ENCODE measurements at regions not wholly inside any gene's neighbourhood (a gene's known extent, or its start where the extent isn't known, plus 50 kb on each side); places are given as distances from the start of the nearest gene placed in this dataset.

DNA sequence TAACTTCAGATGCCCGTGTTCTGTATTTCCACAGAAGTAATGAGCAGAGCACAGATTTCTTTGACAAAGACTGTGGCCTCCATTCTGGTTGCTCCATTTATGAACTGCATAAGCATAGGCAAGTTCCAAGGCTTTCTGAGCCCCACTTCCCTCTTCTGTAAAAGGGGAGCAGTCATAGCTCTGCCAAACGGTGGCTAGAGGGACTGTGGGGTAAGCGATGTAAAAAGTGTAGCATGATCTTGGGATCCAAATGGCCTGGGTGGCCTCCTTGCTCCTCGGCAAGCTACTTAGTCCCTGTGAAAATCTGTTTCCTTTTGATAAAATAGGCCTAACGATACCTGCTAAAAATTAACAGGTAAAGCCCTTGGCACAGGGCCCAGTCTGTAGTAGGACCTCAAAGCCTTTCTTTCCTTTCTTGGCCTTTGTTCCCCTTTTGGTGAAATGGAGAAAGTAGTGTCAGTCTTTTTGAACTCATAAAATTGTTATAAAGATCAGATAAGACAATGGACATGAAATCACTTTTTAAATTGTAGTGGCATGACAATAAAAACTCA lies 646.6 kb downstream of the ACTL7B start:
- Histone ChIP-seq H3K36me3 (ENCODE audit: control insufficient read depth in 2 of 2, insufficient read depth in 1 of 2, low read length in 2 of 2) (no peaks in the 10 kb centered on the region), H3K4me3 (ENCODE audit: low read depth, low read length) (no peak overlapping the region), H3K9me3 (ENCODE audit: control insufficient read depth, insufficient read depth, low read depth, low read length) (no peaks in the 10 kb centered on the region), H3K27ac (ENCODE audit: extremely low read depth, low read depth, low read length) (no peak overlapping the region), H3K4me1 (ENCODE audit: control insufficient read depth, insufficient read depth, low read length) (no peaks in the 10 kb centered on the region)
- TF ChIP-seq, protein P1, sequence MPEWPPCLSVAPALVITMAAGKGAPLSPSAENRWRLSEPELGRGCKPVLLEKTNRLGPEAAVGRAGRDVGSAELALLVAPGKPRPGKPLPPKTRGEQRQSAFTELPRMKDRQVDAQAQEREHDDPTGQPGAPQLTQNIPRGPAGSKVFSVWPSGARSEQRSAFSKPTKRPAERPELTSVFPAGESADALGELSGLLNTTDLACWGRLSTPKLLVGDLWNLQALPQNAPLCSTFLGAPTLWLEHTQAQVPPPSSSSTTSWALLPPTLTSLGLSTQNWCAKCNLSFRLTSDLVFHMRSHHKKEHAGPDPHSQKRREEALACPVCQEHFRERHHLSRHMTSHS (tag by site-specific recombination; IDR thresholded peaks at IDR 0.05) = no peak
- TF ChIP-seq, protein P2, sequence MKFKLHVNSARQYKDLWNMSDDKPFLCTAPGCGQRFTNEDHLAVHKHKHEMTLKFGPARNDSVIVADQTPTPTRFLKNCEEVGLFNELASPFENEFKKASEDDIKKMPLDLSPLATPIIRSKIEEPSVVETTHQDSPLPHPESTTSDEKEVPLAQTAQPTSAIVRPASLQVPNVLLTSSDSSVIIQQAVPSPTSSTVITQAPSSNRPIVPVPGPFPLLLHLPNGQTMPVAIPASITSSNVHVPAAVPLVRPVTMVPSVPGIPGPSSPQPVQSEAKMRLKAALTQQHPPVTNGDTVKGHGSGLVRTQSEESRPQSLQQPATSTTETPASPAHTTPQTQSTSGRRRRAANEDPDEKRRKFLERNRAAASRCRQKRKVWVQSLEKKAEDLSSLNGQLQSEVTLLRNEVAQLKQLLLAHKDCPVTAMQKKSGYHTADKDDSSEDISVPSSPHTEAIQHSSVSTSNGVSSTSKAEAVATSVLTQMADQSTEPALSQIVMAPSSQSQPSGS (tag by site-specific recombination; IDR thresholded peaks at IDR 0.05; ENCODE audit: low read depth) = no peak
- TF ChIP-seq ZNF266 (tag by site-specific recombination; IDR thresholded peaks at IDR 0.05; ENCODE audit: low read depth) (no peak), KLF16 (tag by site-specific recombination; IDR thresholded peaks at IDR 0.05) (no peak), KLF7 (tag by site-specific recombination; IDR thresholded peaks at IDR 0.05; ENCODE audit: borderline replicate concordance) (no peak), ZNF658 (tag by site-specific recombination; IDR thresholded peaks at IDR 0.05) (no peak), ZNF830 (tag by site-specific recombination; IDR thresholded peaks at IDR 0.05; ENCODE audit: low read depth) (no peak), ZNF391 (tag by site-specific recombination; IDR thresholded peaks at IDR 0.05; ENCODE audit: borderline replicate concordance, low read depth) (no peak), ZFP3 (tag by site-specific recombination; IDR thresholded peaks at IDR 0.05; ENCODE audit: low read depth) (no peak), ZNF302 (tag by site-specific recombination; IDR thresholded peaks at IDR 0.05; ENCODE audit: low read depth) (no peak), ZNF10 (tag by site-specific recombination; IDR thresholded peaks at IDR 0.05) (no peak), GLI4 (tag by site-specific recombination; IDR thresholded peaks at IDR 0.05) (no peak), MYNN (tag by site-specific recombination; IDR thresholded peaks at IDR 0.05; ENCODE audit: borderline replicate concordance) (no peak), ZNF768 (tag by site-specific recombination; IDR thresholded peaks at IDR 0.05) (no peak), ZNF514 (tag by site-specific recombination; IDR thresholded peaks at IDR 0.05) (no peak), YY1 (tag by site-specific recombination; IDR thresholded peaks at IDR 0.05) (no peak)
- TF ChIP-seq, protein P3, sequence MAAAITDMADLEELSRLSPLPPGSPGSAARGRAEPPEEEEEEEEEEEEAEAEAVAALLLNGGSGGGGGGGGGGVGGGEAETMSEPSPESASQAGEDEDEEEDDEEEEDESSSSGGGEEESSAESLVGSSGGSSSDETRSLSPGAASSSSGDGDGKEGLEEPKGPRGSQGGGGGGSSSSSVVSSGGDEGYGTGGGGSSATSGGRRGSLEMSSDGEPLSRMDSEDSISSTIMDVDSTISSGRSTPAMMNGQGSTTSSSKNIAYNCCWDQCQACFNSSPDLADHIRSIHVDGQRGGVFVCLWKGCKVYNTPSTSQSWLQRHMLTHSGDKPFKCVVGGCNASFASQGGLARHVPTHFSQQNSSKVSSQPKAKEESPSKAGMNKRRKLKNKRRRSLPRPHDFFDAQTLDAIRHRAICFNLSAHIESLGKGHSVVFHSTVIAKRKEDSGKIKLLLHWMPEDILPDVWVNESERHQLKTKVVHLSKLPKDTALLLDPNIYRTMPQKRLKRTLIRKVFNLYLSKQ (tag by site-specific recombination; IDR thresholded peaks at IDR 0.05; ENCODE audit: borderline replicate concordance) = no peak
- CTCF ChIA-PET = interaction anchor here (0.6 to 0.7 kb wide), 2 partner anchors 23 to 963 kb away, joined by 3 read pairs; no protein-coding TSS in a partner anchor
- POLR2A ChIA-PET = no interaction called here

DNA sequence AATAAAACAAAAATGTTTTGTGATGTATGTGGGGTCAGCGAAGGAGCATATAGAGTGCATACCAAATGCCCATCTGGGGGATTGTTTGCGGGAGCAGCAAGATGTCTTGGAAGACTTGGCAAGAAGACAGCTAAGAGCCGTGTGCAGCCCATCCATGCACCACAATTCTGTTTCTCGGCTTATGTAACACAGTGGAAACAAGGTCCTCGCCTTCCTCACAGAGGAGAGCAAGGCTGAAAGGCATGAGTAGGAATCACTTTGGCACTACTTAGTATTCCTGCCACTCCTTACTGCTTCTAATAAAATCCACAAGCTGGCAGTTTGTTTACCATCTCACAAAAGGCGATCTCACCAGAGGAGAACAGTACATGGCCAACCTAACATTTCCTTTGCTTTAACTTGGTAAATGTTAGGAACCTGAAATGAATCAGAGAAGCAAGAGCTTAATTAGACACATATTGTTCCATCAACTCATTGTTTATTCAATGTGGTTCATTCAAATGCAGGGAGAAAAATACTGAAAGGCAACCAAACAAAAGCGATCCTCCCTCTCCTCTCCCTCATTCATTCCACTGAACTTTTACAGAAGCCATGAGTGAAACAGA lies 648.1 kb downstream of the ACTL7B start:
- ChIA-PET CTCF (no interaction called here), POLR2A (no interaction called here)
- H3K27ac ChIP-seq (ENCODE audit: extremely low read depth, low read depth, low read length) = no peak overlapping the region
- no peaks in the 10 kb centered on the region for H3K4me1 ChIP-seq (ENCODE audit: control insufficient read depth, insufficient read depth, low read length)
- no peaks in the 10 kb centered on the region for H3K9me3 ChIP-seq (ENCODE audit: control insufficient read depth, insufficient read depth, low read depth, low read length)
- no peak overlapping the region for H3K4me3 ChIP-seq (ENCODE audit: low read depth, low read length)
- H3K36me3 ChIP-seq (ENCODE audit: control insufficient read depth in 2 of 2, insufficient read depth in 1 of 2, low read length in 2 of 2) = no peaks in the 10 kb centered on the region
- TF ChIP-seq OVOL3 (tag by site-specific recombination; IDR thresholded peaks at IDR 0.05) (no peak), SCRT1 (tag by site-specific recombination; IDR thresholded peaks at IDR 0.05; ENCODE audit: borderline replicate concordance) (no peak), ZNF37A (tag by site-specific recombination; IDR thresholded peaks at IDR 0.05) (no peak), ZNF48 (tag by site-specific recombination; IDR thresholded peaks at IDR 0.05) (no peak), ZNF138 (tag by site-specific recombination; IDR thresholded peaks at IDR 0.05; ENCODE audit: borderline replicate concordance) (no peak), ZBTB7A (tag by site-specific recombination; IDR thresholded peaks at IDR 0.05; ENCODE audit: low read depth) (no peak), ZFP69B (tag by site-specific recombination; IDR thresholded peaks at IDR 0.05) (no peak)
- TF ChIP-seq, protein P4, sequence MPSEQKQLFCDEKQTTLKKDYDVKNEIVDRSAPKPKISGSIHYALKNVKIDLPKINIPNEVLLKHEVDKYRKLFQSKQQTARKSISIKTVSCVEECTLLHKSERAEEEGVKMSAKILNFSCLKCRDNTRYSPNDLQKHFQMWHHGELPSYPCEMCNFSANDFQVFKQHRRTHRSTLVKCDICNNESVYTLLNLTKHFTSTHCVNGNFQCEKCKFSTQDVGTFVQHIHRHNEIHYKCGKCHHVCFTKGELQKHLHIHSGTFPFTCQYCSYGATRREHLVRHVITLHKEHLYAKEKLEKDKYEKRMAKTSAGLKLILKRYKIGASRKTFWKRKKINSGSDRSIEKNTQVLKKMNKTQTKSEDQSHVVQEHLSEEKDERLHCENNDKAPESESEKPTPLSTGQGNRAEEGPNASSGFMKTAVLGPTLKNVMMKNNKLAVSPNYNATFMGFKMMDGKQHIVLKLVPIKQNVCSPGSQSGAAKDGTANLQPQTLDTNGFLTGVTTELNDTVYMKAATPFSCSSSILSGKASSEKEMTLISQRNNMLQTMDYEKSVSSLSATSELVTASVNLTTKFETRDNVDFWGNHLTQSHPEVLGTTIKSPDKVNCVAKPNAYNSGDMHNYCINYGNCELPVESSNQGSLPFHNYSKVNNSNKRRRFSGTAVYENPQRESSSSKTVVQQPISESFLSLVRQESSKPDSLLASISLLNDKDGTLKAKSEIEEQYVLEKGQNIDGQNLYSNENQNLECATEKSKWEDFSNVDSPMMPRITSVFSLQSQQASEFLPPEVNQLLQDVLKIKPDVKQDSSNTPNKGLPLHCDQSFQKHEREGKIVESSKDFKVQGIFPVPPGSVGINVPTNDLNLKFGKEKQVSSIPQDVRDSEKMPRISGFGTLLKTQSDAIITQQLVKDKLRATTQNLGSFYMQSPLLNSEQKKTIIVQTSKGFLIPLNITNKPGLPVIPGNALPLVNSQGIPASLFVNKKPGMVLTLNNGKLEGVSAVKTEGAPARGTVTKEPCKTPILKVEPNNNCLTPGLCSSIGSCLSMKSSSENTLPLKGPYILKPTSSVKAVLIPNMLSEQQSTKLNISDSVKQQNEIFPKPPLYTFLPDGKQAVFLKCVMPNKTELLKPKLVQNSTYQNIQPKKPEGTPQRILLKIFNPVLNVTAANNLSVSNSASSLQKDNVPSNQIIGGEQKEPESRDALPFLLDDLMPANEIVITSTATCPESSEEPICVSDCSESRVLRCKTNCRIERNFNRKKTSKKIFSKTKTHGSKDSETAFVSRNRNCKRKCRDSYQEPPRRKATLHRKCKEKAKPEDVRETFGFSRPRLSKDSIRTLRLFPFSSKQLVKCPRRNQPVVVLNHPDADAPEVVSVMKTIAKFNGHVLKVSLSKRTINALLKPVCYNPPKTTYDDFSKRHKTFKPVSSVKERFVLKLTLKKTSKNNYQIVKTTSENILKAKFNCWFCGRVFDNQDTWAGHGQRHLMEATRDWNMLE (tag by site-specific recombination; conservative IDR thresholded peaks at IDR 0.05; ENCODE audit: low read depth) = no peak
- TF ChIP-seq, protein P5, sequence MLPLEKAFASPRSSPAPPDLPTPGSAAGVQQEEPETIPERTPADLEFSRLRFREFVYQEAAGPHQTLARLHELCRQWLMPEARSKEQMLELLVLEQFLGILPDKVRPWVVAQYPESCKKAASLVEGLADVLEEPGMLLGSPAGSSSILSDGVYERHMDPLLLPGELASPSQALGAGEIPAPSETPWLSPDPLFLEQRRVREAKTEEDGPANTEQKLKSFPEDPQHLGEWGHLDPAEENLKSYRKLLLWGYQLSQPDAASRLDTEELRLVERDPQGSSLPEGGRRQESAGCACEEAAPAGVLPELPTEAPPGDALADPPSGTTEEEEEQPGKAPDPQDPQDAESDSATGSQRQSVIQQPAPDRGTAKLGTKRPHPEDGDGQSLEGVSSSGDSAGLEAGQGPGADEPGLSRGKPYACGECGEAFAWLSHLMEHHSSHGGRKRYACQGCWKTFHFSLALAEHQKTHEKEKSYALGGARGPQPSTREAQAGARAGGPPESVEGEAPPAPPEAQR (tag by site-specific recombination; IDR thresholded peaks at IDR 0.05) = no peak
